OCI-LY7 (cell line): ENCODE measurements at regions not wholly inside any gene's neighbourhood (a gene's known extent, or its start where the extent isn't known, plus 50 kb on each side); places are given as distances from the start of the nearest gene placed in this dataset.

Experiments
- BruUV-seq: library from RNA; stranded (reverse); fragments of 400-500 nt; replicated peaks from 2 replicates; lab custom pipeline; 2021; lab: Mats Ljungman, UMichigan
- CTCF ChIA-PET: fragments of 300-600 bp; sonication (Branson Sonifier 250); formaldehyde crosslinking; loops from one replicate; lab custom pipeline; 2022; ENCODE audit warnings: antibody characterized with exemption; ENCODE audit not compliant: unreplicated experiment; lab: Charles Lee
- POLR2A ChIA-PET: fragments of 300-600 bp; sonication (Branson Sonifier 250); formaldehyde crosslinking; loops from one replicate; lab custom pipeline; 2022; ENCODE audit warnings: antibody characterized with exemption; lab: Charles Lee
- DNase-seq: peaks from one replicate; pipeline ENCODE4 v3.0.0-alpha.2; 2015; ENCODE audit warnings: low spot score
- H2AFZ ChIP-seq: fragments of 200-600 bp; sonication (generic), shearing (Covaris generic); 2 replicates; pipeline ENCODE4 v1.6.1; 2014; ENCODE audit warnings: mild to moderate bottlenecking, antibody characterized with exemption, low read length, moderate library complexity
- H3K27ac ChIP-seq: fragments of 200-600 bp; sonication (generic); 2 replicates; pipeline ENCODE4 v1.5.1; 2014; ENCODE audit warnings: mixed run types, low read depth, mild to moderate bottlenecking, moderate library complexity, low read length, inconsistent platforms; ENCODE audit not compliant: poor library complexity, severe bottlenecking
- H3K36me3 ChIP-seq: fragments of 200-600 bp; sonication (generic); 2 replicates; pipeline ENCODE4 v1.6.1; 2014; ENCODE audit warnings: mild to moderate bottlenecking, antibody characterized with exemption, low read length, moderate library complexity, mixed read lengths; ENCODE audit not compliant: insufficient read depth
- H3K4me1 ChIP-seq: fragments of 200-600 bp; sonication (generic); 2 replicates; pipeline ENCODE4 v1.5.1; 2014; ENCODE audit warnings: mild to moderate bottlenecking, low read length; ENCODE audit not compliant: insufficient read depth, poor library complexity, severe bottlenecking
- H3K4me2 ChIP-seq: fragments of 200-600 bp; sonication (generic); 2 replicates; pipeline ENCODE4 v1.6.1; 2014; ENCODE audit warnings: mild to moderate bottlenecking, low read length
- H3K4me3 ChIP-seq: fragments of 200-600 bp; sonication (generic); 2 replicates; pipeline ENCODE4 v1.5.1; 2014; ENCODE audit warnings: mild to moderate bottlenecking, low read depth, low read length; ENCODE audit not compliant: poor library complexity, severe bottlenecking
- H3K79me2 ChIP-seq: fragments of 200-600 bp; sonication (generic); 2 replicates; pipeline ENCODE4 v1.6.1; 2016; ENCODE audit warnings: low read depth, mild to moderate bottlenecking, low read length, moderate library complexity, mixed read lengths; ENCODE audit not compliant: insufficient read depth
- H3K9me2 ChIP-seq: fragments of 200-600 bp; sonication (generic); 2 replicates; pipeline ENCODE4 v1.6.1; 2016; ENCODE audit warnings: mild to moderate bottlenecking, low read length, mixed read lengths; ENCODE audit not compliant: insufficient read depth
- H3K9me3 ChIP-seq: fragments of 200-600 bp; sonication (generic); 2 replicates; pipeline ENCODE4 v1.6.1; 2014; ENCODE audit warnings: mild to moderate bottlenecking, mixed run types, low read length, mixed read lengths
- H4K20me1 ChIP-seq: fragments of 200-600 bp; sonication (generic); 2 replicates; pipeline ENCODE4 v1.6.1; 2014; ENCODE audit warnings: mild to moderate bottlenecking, antibody characterized with exemption, low read length, moderate library complexity, mixed read lengths; ENCODE audit not compliant: insufficient read depth
- CTCF ChIP-seq: fragments of 200-600 bp; sonication (generic); conservative IDR thresholded peaks from 2 replicates; pipeline ENCODE4 v1.5.1; 2014; ENCODE audit warnings: mild to moderate bottlenecking, antibody characterized with exemption, low read length, moderate library complexity, mixed read lengths
- EZH2phosphoT487 ChIP-seq: fragments of 200-600 bp; sonication (generic); IDR thresholded peaks from 2 replicates; pipeline ENCODE4 v1.6.1; 2018; ENCODE audit warnings: low read depth, borderline replicate concordance, mild to moderate bottlenecking, mixed run types, antibody characterized with exemption, low read length, moderate library complexity, mixed read lengths
- intact Hi-C: fragments of 100-400 bp; cut with micrococcal nuclease; formaldehyde crosslinking; loops from one replicate; pipeline ENCODE4 v1.10.0; 2022; ENCODE audit not compliant: unreplicated experiment

- Histone ChIP-seq H3K36me3 (no peaks in the 10 kb centered on the region), H3K9me2 (no peaks in the 10 kb centered on the region), H3K4me1 (no peaks in the 10 kb centered on the region), H3K27ac (no peak overlapping the region), H3K4me3 (no peak overlapping the region), H3K79me2 (no peaks in the 10 kb centered on the region), H4K20me1 (no peaks in the 10 kb centered on the region), H2AFZ (no peak overlapping the region), H3K9me3 (no peaks in the 10 kb centered on the region), H3K4me2 (no peak overlapping the region)
- no peak for DNase-seq
- ChIA-PET CTCF (no interaction called here), POLR2A (no interaction called here)
- intact Hi-C loops: no loop called here
- no peak for TF ChIP-seq EZH2phosphoT487
- no peak for TF ChIP-seq CTCF
- no TSS peak for BruUV-seq
Observed at GRCh38 chr1:29970747-29971325, 734.5 kb downstream of the PTPRU start.

- Histone ChIP-seq H4K20me1 (no peaks in the 10 kb centered on the region), H3K9me3 (no peaks in the 10 kb centered on the region), H3K36me3 (no peaks in the 10 kb centered on the region), H3K4me3 (no peak overlapping the region), H2AFZ (no peak overlapping the region), H3K4me2 (no peak overlapping the region), H3K9me2 (no peaks in the 10 kb centered on the region), H3K4me1 (no peaks in the 10 kb centered on the region), H3K27ac (no peak overlapping the region), H3K79me2 (no peaks in the 10 kb centered on the region)
- DNase-seq: no peak
- TF ChIP-seq CTCF (no peak), EZH2phosphoT487 (no peak)
- ChIA-PET CTCF (no interaction called here), POLR2A (interaction anchor here (0.6 kb wide), 1 partner anchor 135 kb away, joined by 3 read pairs; no protein-coding TSS in a partner anchor)
- BruUV-seq: no TSS peak
- intact Hi-C loops: no loop called here
Observed at GRCh38 chr1:29969576-29969975, 733.3 kb downstream of the PTPRU start.

- DNase-seq: no peak
- no peaks in the 10 kb centered on the region for H3K9me3 ChIP-seq
- H4K20me1 ChIP-seq: no peaks in the 10 kb centered on the region
- no peaks in the 10 kb centered on the region for H3K36me3 ChIP-seq
- ChIA-PET POLR2A (no interaction called here), CTCF (no interaction called here)
- intact Hi-C loops: no loop called here
- H3K4me3 ChIP-seq: no peak overlapping the region
- H3K9me2 ChIP-seq: no peaks in the 10 kb centered on the region
- no peak for TF ChIP-seq CTCF
- TF ChIP-seq EZH2phosphoT487: no peak
- no peaks in the 10 kb centered on the region for H3K4me1 ChIP-seq
- no peaks in the 10 kb centered on the region for H3K79me2 ChIP-seq
- no peak overlapping the region for H2AFZ ChIP-seq
- no TSS peak for BruUV-seq
- no peak overlapping the region for H3K4me2 ChIP-seq
- H3K27ac ChIP-seq: no peak overlapping the region
Observed at GRCh38 chr1:29967261-29967660, 730.9 kb downstream of the PTPRU start.
